NOMO-1 (cell line): ENCODE measurements at regions not wholly inside any gene's neighbourhood (a gene's known extent, or its start where the extent isn't known, plus 50 kb on each side); places are given as distances from the start of the nearest gene placed in this dataset.
"Not testable (repeated sequence)": the region's sequence is repeated elsewhere in the genome, so short reads cannot be mapped to it uniquely, and the experiment has no call there.

ENCODE experiments used
- DNase-seq, 2 experiments: peaks; one replicate each; lab custom pipeline; 2025; ENCODE audit not compliant: unreplicated experiment in 2 of 2; lab: John Stamatoyannopoulos, UW

DNA sequence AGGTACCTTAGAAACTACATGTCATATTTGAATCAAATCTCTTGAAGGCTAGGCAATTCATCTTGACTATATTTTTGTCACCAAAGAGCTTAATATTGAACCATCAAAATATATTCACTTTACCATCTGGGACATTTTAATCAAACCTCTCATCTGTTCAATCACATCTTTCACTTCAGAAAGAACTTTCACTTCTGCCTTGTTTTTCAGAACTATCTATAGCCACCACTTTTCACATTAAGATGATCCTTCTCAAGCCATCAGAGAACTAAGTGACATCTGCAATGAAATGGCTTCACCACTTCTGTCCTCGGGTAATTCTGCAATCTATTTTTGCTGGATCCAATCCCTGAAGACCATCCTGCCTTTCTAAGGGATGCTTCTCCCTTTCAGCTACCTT lies 57.8 kb downstream of the OR2B2 start:
- no peak for DNase-seq

- no peak for DNase-seq
These were observed 60.8 kb downstream of the OR2B2 start for GRCh38 chr6:27851440-27851839.

- not testable (repeated sequence) for DNase-seq
These were observed 63.2 kb downstream of the OR2B2 start for GRCh38 chr6:27849001-27849400.

- DNase-seq: no peak
These were observed 64.5 kb downstream of the OR2B2 start for GRCh38 chr6:27847706-27848105.

GRCh38 chr6:27840572-27840971 lies 71.6 kb downstream of the OR2B2 start:
- DNase-seq: no peak

GRCh38 chr6:27839626-27840475 lies 72.3 kb downstream of the OR2B2 start:
- peak in 1 of 2 experiments; percentile 39 for DNase-seq

DNA sequence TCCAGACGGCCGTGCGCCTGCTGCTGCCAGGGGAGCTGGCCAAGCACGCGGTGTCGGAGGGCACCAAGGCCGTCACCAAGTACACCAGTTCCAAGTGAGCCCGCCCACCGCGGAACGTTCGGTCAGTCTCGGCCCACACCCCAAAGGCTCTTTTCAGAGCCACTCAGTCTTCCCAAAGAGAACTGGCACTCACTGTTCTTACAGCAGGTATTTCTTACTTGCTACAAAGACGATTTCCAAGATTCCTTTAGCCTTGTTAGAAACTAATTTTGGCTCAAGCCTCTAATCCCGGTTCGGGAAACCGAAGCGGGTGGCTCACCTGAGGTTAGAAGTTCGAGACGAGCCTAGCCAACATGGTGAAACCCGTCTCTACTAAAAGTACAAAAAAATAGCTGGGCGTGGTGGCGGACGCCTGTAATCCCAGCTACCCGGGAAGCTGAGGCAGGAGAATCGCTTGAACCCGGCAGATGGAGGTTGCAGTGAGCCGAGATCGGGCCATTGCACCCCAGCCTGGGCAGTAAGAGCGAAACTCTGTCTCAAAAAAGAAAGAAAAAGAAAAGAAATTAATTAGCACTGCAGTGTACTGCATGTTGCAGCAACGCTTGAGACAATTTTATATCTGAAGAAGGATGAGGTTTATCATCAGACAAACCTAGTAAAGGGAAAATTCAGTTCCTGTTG lies 73.1 kb downstream of the OR2B2 start:
- DNase-seq: no peak

DNA sequence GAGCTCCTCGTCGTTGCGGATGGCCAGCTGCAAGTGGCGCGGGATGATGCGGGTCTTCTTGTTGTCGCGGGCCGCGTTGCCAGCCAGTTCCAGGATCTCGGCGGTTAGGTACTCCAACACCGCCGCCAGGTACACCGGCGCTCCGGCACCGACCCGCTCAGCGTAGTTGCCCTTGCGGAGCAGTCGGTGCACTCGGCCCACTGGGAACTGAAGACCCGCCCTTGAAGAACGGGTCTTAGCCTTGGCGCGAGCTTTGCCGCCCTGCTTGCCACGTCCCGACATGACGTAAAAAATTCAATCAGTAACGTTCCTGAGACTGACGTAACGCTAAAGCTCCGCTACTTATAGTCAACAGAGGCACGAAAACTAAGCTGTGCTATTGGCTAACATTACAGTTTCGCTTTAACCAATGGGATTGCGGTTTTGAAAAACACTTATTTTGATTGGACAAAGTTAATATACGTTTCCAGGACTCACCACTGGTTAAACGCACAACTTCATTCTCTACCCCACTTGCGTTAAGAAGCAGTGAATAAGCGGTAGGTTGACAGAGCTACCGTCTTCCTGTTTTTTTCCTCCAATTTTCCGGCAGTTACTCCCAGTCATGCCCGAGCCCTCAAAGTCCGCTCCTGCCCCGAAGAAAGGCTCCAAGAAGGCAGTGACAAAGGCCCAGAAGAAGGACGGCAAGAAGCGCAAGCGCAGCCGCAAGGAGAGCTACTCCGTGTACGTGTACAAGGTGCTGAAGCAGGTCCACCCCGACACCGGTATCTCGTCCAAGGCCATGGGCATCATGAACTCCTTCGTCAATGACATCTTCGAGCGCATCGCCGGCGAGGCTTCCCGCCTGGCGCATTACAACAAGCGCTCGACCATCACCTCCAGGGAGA lies 73.9 kb downstream of the OR2B2 start:
- peak; percentile 91 to 97 for DNase-seq

DNA sequence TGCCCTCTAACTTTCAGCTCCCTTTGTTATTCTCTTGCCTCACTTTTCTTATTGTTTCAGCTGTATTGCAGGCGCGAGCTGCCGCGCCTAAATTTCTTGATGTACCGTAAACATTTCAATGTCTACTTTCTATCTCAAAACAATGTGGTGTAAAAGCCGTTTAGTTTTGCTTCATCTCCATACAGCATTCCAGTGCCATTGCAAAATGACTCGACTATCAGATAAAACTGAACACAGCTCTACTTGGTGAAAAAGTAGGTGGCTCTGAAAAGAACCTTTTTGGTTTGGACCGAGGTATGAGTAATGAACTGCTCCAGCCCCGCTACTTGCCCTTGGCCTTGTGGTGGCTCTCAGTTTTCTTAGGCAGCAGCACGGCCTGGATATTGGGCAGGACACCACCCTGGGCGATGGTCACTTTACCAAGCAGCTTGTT lies 74.6 kb downstream of the OR2B2 start:
- DNase-seq: no peak

DNA sequence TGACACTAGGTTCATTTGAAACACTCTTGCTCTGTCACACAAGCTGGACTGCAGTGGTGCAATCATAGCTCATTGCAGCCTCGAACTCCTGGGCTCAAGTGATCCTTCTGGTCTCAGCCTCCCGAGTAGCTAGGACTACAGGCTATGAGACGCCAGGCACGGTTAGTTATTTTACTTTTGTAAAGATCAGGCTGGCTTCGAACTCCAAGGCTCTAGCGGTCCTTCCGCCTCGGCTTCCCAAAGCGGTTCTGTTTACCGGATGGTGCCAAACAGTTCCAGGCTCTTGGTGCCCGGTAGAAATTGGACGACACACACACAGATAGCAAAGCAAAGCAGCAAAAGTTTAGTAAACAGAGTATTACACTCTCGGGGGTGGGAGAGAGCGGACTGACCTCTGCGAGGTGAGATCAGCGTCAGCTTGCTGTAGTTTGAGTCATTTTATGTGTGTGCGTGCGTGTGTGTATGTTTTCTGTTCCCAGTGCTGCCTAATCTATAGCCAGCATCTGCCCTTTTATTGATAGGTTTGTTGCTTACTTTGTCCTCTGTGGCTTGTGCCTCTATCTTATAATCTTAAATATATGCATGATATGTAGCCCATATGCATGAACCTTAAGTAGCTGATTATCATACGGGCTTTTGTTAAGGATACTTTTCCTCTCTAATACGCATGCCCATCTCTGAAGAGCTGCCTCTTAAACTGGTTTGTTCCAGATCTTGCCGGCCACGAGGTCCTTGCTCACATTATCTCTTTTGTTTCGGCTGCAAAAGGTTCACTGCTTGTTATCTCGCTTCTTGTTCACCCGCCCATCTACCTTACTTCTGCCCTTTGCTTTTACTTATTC lies 75.2 kb downstream of the OR2B2 start:
- DNase-seq: peak; percentile 58 to 87

DNA sequence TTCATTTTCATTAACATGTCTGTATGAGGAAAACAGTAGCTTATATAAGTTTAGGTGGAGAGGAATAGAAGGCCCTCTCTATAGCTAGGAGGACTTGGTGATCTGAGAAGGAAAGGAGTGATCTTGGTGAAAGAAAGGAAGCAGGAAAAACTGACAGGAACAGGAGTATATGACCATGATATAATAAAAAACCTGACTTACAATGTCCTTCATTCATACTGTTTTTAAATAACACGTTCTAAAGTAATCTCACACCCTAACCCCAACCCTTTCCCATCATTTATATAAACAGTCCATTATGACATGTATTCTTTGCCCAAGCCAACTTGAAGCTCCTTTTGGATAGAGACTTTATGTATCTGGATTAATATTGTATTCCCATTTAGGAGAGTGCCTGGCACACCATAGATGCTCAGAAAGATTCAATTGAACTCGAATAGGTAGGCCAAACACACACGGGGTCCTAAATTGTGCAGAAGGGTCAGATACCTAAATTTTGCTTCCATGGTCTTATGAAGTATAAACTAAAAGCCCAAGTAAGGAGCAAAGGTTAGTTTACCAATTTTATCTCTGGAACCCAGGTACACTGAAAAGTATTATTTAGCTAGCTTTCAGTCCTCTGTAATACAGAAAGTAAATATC lies 75.9 kb downstream of the OR2B2 start:
- DNase-seq: no peak

- no peak for DNase-seq
These were observed 77.2 kb downstream of the OR2B2 start for GRCh38 chr6:27834879-27835549.

DNA sequence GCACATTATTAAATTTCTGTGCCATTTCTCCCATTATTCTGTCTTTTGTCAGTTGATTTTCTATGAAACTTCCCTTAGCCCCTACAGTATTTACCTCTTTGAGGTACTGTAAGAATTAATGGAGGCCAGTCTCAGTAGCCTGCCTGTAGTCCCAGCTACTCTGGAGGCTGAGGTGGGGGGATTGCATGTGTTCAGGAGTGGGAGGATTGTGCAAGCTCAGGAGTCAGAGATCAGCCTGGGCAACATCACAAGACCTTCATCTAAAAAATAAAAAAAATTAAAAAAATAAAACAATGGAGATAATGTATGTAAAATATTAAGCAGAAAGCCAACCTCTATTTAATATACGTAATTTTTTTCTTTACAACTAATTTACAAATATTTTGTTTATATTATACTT lies 77.8 kb downstream of the OR2B2 start:
- DNase-seq: no peak

DNA sequence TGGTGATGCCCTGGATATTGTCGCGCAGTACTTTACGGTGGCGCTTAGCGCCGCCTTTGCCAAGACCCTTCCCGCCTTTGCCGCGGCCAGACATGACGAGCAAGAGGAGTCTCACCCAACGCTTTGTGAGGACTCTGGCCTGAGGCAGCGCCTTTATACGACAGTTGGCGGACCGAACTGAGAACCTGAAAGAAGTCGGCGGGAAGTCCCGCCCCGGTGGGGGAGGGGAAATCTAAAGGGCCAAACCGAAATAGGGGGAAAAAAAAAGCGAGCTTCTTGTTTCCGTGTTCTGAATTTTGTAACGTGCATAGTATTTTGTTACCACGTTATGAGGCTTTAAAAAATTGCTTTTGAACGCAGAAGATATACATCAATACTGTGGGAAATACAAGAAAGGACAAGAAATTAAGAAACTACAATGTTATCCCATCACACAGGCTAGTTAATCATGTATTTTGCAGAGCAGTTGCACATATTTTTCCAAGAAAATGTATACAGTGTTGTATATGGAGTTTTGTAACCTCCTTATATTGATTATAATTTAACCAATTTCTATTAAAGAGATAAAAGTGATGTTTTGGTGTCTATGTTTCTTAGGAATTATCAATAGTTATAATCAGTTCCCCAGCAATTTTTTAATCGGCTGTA lies 80.6 kb downstream of the OR2B2 start:
- peak; percentile 70 to 74 for DNase-seq

GRCh38 chr6:27830600-27831433 lies 81.4 kb downstream of the OR2B2 start:
- DNase-seq: peak; percentile 74 to 76

DNA sequence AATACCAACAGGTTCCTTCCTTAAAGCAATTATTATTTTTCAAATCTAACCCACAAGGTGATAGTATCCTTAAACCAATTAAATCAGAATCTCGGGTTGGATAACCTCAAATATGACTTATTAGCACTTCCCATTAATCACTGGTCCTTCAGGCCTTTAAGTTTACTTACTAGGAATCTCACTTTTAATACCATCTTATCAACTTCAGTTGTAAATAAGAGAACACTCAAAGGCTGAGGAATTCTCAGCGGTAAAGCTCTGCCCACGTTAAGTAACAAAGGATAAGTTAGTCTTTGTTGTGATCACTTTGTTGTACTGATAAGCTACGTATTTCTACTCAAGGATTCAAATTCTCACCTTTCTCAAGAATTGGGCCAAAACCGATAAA lies 82.0 kb downstream of the OR2B2 start:
- peak in 1 of 2 experiments; percentile 48 for DNase-seq

DNA sequence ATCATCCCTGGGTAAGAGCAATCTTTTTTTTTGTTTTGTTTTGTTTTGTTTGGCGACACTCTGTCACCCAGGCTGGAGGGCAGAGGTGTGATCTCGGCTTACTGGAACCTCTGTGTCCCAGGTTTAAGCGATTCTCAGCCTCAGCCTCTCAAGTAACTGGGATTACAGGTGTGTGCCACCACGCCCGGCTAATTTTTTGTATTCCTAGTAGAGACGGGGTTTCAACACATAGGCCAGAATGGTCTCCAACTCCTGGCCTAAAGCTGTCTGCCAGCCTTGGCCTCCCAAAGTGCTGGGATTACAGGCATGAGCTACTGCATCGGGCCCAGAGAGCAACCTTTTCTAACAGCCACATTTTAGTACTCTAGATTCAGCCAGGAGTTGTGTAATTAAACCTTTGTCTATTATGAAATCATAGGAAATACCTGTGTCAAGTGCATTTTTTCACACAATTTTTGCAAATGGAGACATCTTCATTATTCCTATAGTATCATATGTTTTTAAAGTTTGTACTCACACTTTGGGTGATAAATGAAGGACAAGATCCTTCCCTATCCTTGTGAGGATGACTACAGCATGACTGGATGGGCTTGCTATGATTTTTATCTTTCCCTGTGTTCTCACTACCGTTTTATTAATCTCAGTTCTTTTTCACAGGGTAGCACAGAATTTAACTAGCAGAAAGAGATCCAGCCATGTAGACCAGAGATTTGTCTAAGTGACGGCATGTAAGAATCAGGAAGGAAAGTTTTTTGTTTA lies 82.6 kb downstream of the OR2B2 start:
- DNase-seq: peak in 1 of 2 experiments; percentile 39
